Neural crest cell (in vitro differentiated cells): ENCODE measurements at regions not wholly inside any gene's neighbourhood (a gene's known extent, or its start where the extent isn't known, plus 50 kb on each side); places are given as distances from the start of the nearest gene placed in this dataset.

Experiments used
- DNase-seq: peaks from one replicate; pipeline ENCODE4 v3.0.0; 2021; ENCODE audit warnings: low read depth, mixed read lengths, low spot score
- H3K27ac Mint-ChIP-seq: one replicate; pipeline ENCODE4 v1.8.0; 2021; ENCODE audit warnings: mild to moderate bottlenecking, mixed read lengths; ENCODE audit not compliant: unreplicated experiment
- H3K27me3 Mint-ChIP-seq: 2 replicates; pipeline ENCODE4 v1.8.0; 2021; ENCODE audit warnings: low read depth, mild to moderate bottlenecking, mixed read lengths
- H3K36me3 Mint-ChIP-seq: 2 replicates; pipeline ENCODE4 v1.8.0; 2021; ENCODE audit warnings: low read depth, mild to moderate bottlenecking, mixed read lengths
- H3K4me1 Mint-ChIP-seq: 2 replicates; pipeline ENCODE4 v1.8.0; 2021; ENCODE audit warnings: mixed read lengths
- H3K4me3 Mint-ChIP-seq: one replicate; pipeline ENCODE4 v1.8.0; 2021; ENCODE audit warnings: mild to moderate bottlenecking, mixed read lengths
- H3K9me3 Mint-ChIP-seq: 2 replicates; pipeline ENCODE4 v1.8.0; 2021; ENCODE audit warnings: mixed read lengths
- TF ChIP-seq, protein P1 (sequence below): fragments of 200-600 bp; sonication (generic); conservative IDR thresholded peaks from 2 replicates; pipeline ENCODE4 v1.5.0; 2021; ENCODE audit warnings: antibody characterized with exemption, mild to moderate bottlenecking

GRCh38 chr2:12510070-12510469 lies 206.7 kb upstream of the TRIB2 start:
- Mint-ChIP-seq H3K4me1 (no peaks in the 10 kb centered on the region), H3K9me3 (peaks cover 8% of the 10 kb centered on the region), H3K36me3 (no peaks in the 10 kb centered on the region), H3K27ac (no peak overlapping the region), H3K27me3 (no peaks in the 10 kb centered on the region), H3K4me3 (no peak overlapping the region)
- no peak for DNase-seq
- TF ChIP-seq, protein P1, sequence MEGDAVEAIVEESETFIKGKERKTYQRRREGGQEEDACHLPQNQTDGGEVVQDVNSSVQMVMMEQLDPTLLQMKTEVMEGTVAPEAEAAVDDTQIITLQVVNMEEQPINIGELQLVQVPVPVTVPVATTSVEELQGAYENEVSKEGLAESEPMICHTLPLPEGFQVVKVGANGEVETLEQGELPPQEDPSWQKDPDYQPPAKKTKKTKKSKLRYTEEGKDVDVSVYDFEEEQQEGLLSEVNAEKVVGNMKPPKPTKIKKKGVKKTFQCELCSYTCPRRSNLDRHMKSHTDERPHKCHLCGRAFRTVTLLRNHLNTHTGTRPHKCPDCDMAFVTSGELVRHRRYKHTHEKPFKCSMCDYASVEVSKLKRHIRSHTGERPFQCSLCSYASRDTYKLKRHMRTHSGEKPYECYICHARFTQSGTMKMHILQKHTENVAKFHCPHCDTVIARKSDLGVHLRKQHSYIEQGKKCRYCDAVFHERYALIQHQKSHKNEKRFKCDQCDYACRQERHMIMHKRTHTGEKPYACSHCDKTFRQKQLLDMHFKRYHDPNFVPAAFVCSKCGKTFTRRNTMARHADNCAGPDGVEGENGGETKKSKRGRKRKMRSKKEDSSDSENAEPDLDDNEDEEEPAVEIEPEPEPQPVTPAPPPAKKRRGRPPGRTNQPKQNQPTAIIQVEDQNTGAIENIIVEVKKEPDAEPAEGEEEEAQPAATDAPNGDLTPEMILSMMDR, result no peak

DNA sequence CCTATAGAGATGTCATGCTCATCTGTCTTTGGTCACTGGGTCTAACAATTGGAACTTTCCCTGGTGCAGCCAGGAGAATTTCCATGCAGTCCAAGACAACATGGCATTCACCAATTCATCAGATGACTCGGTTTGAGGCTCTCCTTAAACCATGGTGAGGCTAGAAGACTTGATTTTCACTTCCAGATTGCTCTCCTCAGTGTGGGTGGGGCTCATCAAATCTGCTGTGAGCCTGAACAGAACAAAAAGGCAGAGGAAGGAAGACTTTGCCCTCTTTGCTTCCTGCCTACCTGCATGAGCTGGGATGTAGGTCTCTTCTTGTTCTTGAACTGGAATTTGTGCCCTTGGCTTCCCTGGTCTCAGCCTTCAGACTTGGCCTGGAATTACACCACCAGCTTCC lies 203.4 kb upstream of the TRIB2 start:
- Mint-ChIP-seq H3K9me3 (peaks cover 8% of the 10 kb centered on the region), H3K4me1 (no peaks in the 10 kb centered on the region), H3K4me3 (no peak overlapping the region), H3K27me3 (no peaks in the 10 kb centered on the region), H3K27ac (no peak overlapping the region), H3K36me3 (no peaks in the 10 kb centered on the region)
- TF ChIP-seq, protein P1, result no peak
- DNase-seq, result no peak

DNA sequence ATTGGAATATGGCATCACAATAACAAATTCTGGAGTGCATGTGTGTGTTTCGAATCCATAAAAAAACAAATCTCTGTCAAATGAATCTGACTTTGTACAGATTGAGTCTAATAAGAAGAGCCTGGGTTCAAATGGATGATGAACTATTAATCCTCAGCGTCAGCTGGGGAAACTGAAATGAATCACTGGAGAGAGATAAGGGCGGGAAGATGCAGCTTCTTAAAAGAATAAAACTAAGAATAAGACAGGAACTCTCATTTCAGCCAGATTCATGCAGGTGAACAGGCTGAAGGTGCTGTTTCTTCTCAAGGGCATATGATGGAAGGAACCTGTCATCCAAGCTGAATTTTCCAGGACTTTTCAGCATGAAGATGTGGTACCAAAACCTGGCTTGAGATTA lies 202.6 kb upstream of the TRIB2 start:
- TF ChIP-seq, protein P1, result no peak
- no peak for DNase-seq
- H3K27me3 Mint-ChIP-seq, result no peaks in the 10 kb centered on the region
- H3K4me3 Mint-ChIP-seq, result no peak overlapping the region
- H3K4me1 Mint-ChIP-seq, result no peaks in the 10 kb centered on the region
- H3K9me3 Mint-ChIP-seq, result peaks cover 8% of the 10 kb centered on the region
- H3K27ac Mint-ChIP-seq, result no peak overlapping the region
- no peaks in the 10 kb centered on the region for H3K36me3 Mint-ChIP-seq

GRCh38 chr2:12514631-12515437 lies 201.9 kb upstream of the TRIB2 start:
- no peaks in the 10 kb centered on the region for H3K4me1 Mint-ChIP-seq
- TF ChIP-seq, protein P1, result no peak
- H3K36me3 Mint-ChIP-seq, result no peaks in the 10 kb centered on the region
- DNase-seq, result no peak
- H3K9me3 Mint-ChIP-seq, result peaks cover 4% of the 10 kb centered on the region
- H3K4me3 Mint-ChIP-seq, result no peak overlapping the region
- no peaks in the 10 kb centered on the region for H3K27me3 Mint-ChIP-seq
- no peak overlapping the region for H3K27ac Mint-ChIP-seq

DNA sequence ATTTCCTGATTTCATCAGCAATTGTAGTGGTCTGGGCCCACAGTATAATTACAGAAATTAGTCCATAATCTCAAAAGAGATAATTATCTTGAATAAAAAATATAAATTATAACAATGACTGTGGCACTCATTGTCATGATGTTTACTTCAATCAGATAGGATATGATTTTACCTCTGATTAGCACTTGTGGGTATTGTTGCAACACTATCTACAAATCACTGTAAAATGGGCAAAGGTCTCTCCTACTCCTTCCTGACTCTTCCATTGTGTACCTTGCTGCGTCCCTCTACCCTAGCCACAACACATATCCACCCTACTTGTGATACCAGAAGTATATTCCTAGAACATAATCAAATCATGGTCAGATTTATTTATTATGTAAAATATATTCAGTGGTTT lies 200.9 kb upstream of the TRIB2 start:
- no peak for DNase-seq
- no peak overlapping the region for H3K27ac Mint-ChIP-seq
- no peak overlapping the region for H3K4me3 Mint-ChIP-seq
- TF ChIP-seq, protein P1, result no peak
- H3K4me1 Mint-ChIP-seq, result no peaks in the 10 kb centered on the region
- H3K9me3 Mint-ChIP-seq, result no peaks in the 10 kb centered on the region
- H3K36me3 Mint-ChIP-seq, result no peaks in the 10 kb centered on the region
- H3K27me3 Mint-ChIP-seq, result no peaks in the 10 kb centered on the region
